HCT116 (cell line): ENCODE measurements at regions not wholly inside any gene's neighbourhood (a gene's known extent, or its start where the extent isn't known, plus 50 kb on each side); places are given as distances from the start of the nearest gene placed in this dataset.

Experiments used
- ATAC-seq: fragments of 200-7000 bp; cut with Tn5 transposase; 2 replicates; pipeline ENCODE4 v1.9.1; 2020; ENCODE audit warnings: mild to moderate bottlenecking, moderate library complexity
- BruUV-seq: library from RNA; stranded (reverse); fragments of 400-500 nt; replicated peaks from 2 replicates; lab custom pipeline; 2021; lab: Mats Ljungman, UMichigan
- CTCF ChIA-PET: fragments of 300-600 bp; sonication (Branson Sonifier 250); formaldehyde crosslinking; loops from one replicate; lab custom pipeline; 2021; ENCODE audit warnings: antibody characterized with exemption; lab: Charles Lee
- POLR2A ChIA-PET: fragments of 300-600, 350-600 bp; sonication (Branson Sonifier 250); formaldehyde crosslinking; loops from one replicate; lab custom pipeline; 2021; ENCODE audit warnings: antibody characterized with exemption; lab: Charles Lee
- RAD21 ChIA-PET, 2 experiments: fragments of 300-600 bp; sonication (Branson Sonifier 250); formaldehyde crosslinking; loops; one replicate each; lab custom pipeline; 2023; ENCODE audit warnings: low total read pairs in 2 of 2; ENCODE audit not compliant: uncharacterized antibody in 2 of 2, unreplicated experiment in 2 of 2, low non-redundant PET in 1 of 2; lab: Charles Lee
- DNase-seq: peaks from one replicate; pipeline ENCODE4 v3.0.0-alpha.2; 2010; ENCODE audit warnings: low read depth, low spot score
- H2AFZ ChIP-seq: fragments of 200-600 bp; shearing (Covaris generic), sonication (generic); 2 replicates; pipeline ENCODE4 v1.6.1; 2017; ENCODE audit warnings: low read depth, mixed run types, mixed read lengths, antibody characterized with exemption, low read length; ENCODE audit not compliant: poor library complexity, severe bottlenecking
- H3K27ac ChIP-seq: 2 replicates; pipeline ENCODE4 v1.5.1; 2012; ENCODE audit warnings: low read depth, low read length
- H3K27me3 ChIP-seq: fragments of 200-600 bp; sonication (generic); 2 replicates; pipeline ENCODE4 v1.6.1; 2016; ENCODE audit warnings: mixed run types, low read length, mixed read lengths; ENCODE audit not compliant: insufficient read depth
- H3K36me3 ChIP-seq, 2 experiments: fragments of 200-500 bp in 1 of 2; fragments of 200-600 bp in 1 of 2; sonication (Bioruptor generic) in 1 of 2; sonication (generic) in 1 of 2; 2 replicates each; pipeline versions ENCODE4 v1.5.1 to v1.6.1; 2014 to 2016; ENCODE audit warnings: low read length in 2 of 2, inconsistent platforms in 1 of 2, mixed read lengths in 1 of 2, mixed run types in 1 of 2; ENCODE audit not compliant: insufficient read depth in 2 of 2, control insufficient read depth in 1 of 2
- H3K4me1 ChIP-seq, 2 experiments: fragments of 200-600 bp in 1 of 2; sonication (generic) in 1 of 2; 2 replicates each; pipeline versions ENCODE4 v1.5.1 to v1.6.1; 2012 to 2017; ENCODE audit warnings: low read length in 2 of 2, inconsistent platforms in 1 of 2, mild to moderate bottlenecking in 1 of 2, mixed read lengths in 1 of 2, mixed run types in 1 of 2, moderate library complexity in 1 of 2; ENCODE audit not compliant: insufficient read depth in 2 of 2, control insufficient read depth in 1 of 2
- H3K4me2 ChIP-seq: fragments of 200-600 bp; sonication (generic); 2 replicates; pipeline ENCODE4 v1.6.1; 2017; ENCODE audit warnings: mixed run types, low read length, mixed read lengths
- H3K4me3 ChIP-seq, 2 experiments: fragments of 200-600 bp in 1 of 2; sonication (generic) in 1 of 2; replicated peaks in 1 of 2; 2 replicates each; pipeline ENCODE4 v1.5.1; 2011 to 2016; ENCODE audit warnings: low read length in 2 of 2, control low read depth in 1 of 2, low read depth in 1 of 2, mild to moderate bottlenecking in 1 of 2, mixed read lengths in 1 of 2, mixed run types in 1 of 2
- H3K79me2 ChIP-seq: fragments of 200-600 bp; sonication (generic); 2 replicates; pipeline ENCODE4 v1.6.1; 2017; ENCODE audit warnings: mild to moderate bottlenecking, mixed run types, low read length, moderate library complexity, mixed read lengths; ENCODE audit not compliant: insufficient read depth
- H3K9ac ChIP-seq: fragments of 200-600 bp; sonication (generic); 2 replicates; pipeline ENCODE4 v1.6.1; 2016; ENCODE audit warnings: low read length, mixed read lengths
- H3K9me2 ChIP-seq: fragments of 200-600 bp; sonication (generic), shearing (Covaris generic); 2 replicates; pipeline ENCODE4 v1.6.1; 2017; ENCODE audit warnings: mixed run types, mild to moderate bottlenecking, moderate library complexity; ENCODE audit not compliant: insufficient read depth
- H3K9me3 ChIP-seq, 2 experiments: fragments of 200-500 bp in 1 of 2; fragments of 200-600 bp in 1 of 2; sonication (Bioruptor generic) in 1 of 2; sonication (generic) in 1 of 2; 2 replicates each; pipeline ENCODE4 v1.6.1; 2014 to 2017; ENCODE audit warnings: low read length in 2 of 2, mixed read lengths in 2 of 2, inconsistent platforms in 1 of 2, low read depth in 1 of 2, mild to moderate bottlenecking in 1 of 2, mixed run types in 1 of 2, moderate library complexity in 1 of 2; ENCODE audit not compliant: control insufficient read depth in 1 of 2, insufficient read depth in 1 of 2
- H4K20me1 ChIP-seq: fragments of 200-600 bp; sonication (generic), shearing (Covaris generic); 2 replicates; pipeline ENCODE4 v1.6.1; 2017; ENCODE audit warnings: mixed run types, mild to moderate bottlenecking, moderate library complexity; ENCODE audit not compliant: insufficient read depth
- CBX3 ChIP-seq: IDR thresholded peaks from 2 replicates; pipeline ENCODE4 v1.6.1; 2012; ENCODE audit warnings: low read depth
- CEBPB ChIP-seq: IDR thresholded peaks from 2 replicates; pipeline ENCODE4 v1.6.1; 2012; ENCODE audit warnings: low read depth
- EGR1 ChIP-seq: IDR thresholded peaks from 2 replicates; pipeline ENCODE4 v1.6.1; 2012; ENCODE audit warnings: low read depth
- ELF1 ChIP-seq: IDR thresholded peaks from 2 replicates; pipeline ENCODE4 v1.6.1; 2012; ENCODE audit warnings: low read depth, borderline replicate concordance
- EZH2 ChIP-seq: fragments of 200-600 bp; sonication (generic); IDR thresholded peaks from 2 replicates; pipeline ENCODE4 v1.6.1; 2017; ENCODE audit warnings: antibody characterized with exemption, mixed run types
- EZH2phosphoT487 ChIP-seq: fragments of 200-600 bp; IDR thresholded peaks from 2 replicates; pipeline ENCODE4 v1.6.1; 2018; ENCODE audit warnings: antibody characterized with exemption, borderline replicate concordance
- JUND ChIP-seq: IDR thresholded peaks from 2 replicates; pipeline ENCODE4 v1.6.1; 2012
- POLR2A ChIP-seq: IDR thresholded peaks from 2 replicates; pipeline ENCODE4 v1.7.0; 2011; ENCODE audit warnings: borderline replicate concordance; ENCODE audit not compliant: insufficient read depth, insufficient read length; ENCODE audit errors: extremely low read depth
- POLR2AphosphoS5 ChIP-seq: IDR thresholded peaks from 2 replicates; pipeline ENCODE4 v1.6.1; 2011; ENCODE audit warnings: mild to moderate bottlenecking, low read depth, low read length, moderate library complexity
- SP1 ChIP-seq: IDR thresholded peaks from 2 replicates; pipeline ENCODE4 v1.6.1; 2012; ENCODE audit warnings: low read depth
- TCF7L2 ChIP-seq: IDR thresholded peaks from 2 replicates; pipeline ENCODE4 v1.7.0; 2011; ENCODE audit warnings: borderline replicate concordance, inconsistent platforms; ENCODE audit not compliant: insufficient read depth, insufficient read length; ENCODE audit errors: extremely low read depth
- YY1 ChIP-seq: IDR thresholded peaks from 2 replicates; pipeline ENCODE4 v1.6.1; 2011; ENCODE audit warnings: low read length, low read depth, moderate library complexity, mild to moderate bottlenecking; ENCODE audit not compliant: insufficient replicate concordance; ENCODE audit errors: extremely low read depth
- ZNF274 ChIP-seq: fragments of 200-500 bp; sonication (Bioruptor generic); IDR thresholded peaks from 2 replicates; pipeline ENCODE4 v1.6.1; 2014; ENCODE audit warnings: mild to moderate bottlenecking, low read depth, low read length, inconsistent platforms
- intact Hi-C: fragments of 100-400 bp; cut with micrococcal nuclease; formaldehyde crosslinking; loops from 2 replicates; pipeline ENCODE4 v1.10.0; 2022
- TF ChIP-seq, protein P1 (sequence below): IDR thresholded peaks from 2 replicates; pipeline ENCODE4 v1.6.1; 2012
- TF ChIP-seq, protein P2 (sequence below), 3 experiments: fragments of 200-600 bp in 1 of 3; sonication (generic) in 1 of 3; IDR thresholded peaks in 2 of 3; conservative IDR thresholded peaks in 1 of 3; 2 replicates each; pipeline ENCODE4 v1.5.1; 2012 to 2017; ENCODE audit warnings: low read depth in 2 of 3, low read length in 2 of 3, antibody characterized with exemption in 1 of 3, borderline replicate concordance in 1 of 3, control low read depth in 1 of 3, mild to moderate bottlenecking in 1 of 3, mixed read lengths in 1 of 3, mixed run types in 1 of 3, moderate library complexity in 1 of 3; ENCODE audit not compliant: insufficient read depth in 1 of 3
- TF ChIP-seq, protein P3 (sequence below): IDR thresholded peaks from 2 replicates; pipeline ENCODE4 v1.6.1; 2012; ENCODE audit warnings: low read depth

DNA sequence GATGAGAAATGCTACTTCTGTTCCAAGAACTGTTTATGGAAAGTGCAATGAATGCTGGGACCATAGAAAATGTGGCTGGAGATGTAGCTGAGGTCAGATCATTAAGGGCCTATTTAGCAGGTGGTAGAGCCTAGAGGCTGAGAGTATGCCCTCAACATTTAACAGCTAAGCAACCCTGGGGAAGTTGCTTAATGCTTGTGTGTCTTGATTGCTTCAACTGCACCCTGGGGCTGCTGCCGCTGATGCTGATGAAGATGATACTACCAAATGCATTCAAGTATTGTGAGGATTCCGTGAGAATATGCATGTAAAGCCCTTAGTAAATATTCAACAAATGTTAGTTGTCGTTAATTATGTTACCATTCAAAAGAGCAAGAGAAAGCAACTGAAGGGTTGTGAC is 273.2 kb downstream of the BCL11A start:
- peaks cover 9% of the 10 kb centered on the region for H3K27me3 ChIP-seq
- no peaks in the 10 kb centered on the region for H3K79me2 ChIP-seq
- no peaks in the 10 kb centered on the region for H4K20me1 ChIP-seq
- H3K9me2 ChIP-seq, result no peaks in the 10 kb centered on the region
- H3K4me3 ChIP-seq, result no peak overlapping the region
- RAD21 ChIA-PET, result no interaction called here
- no peaks in the 10 kb centered on the region for H3K4me1 ChIP-seq
- ATAC-seq (no peak), DNase-seq (no peak)
- H3K4me2 ChIP-seq, result no peak overlapping the region
- intact Hi-C loops, result no loop called here
- no peak overlapping the region for H3K9ac ChIP-seq
- H3K9me3 ChIP-seq, result peaks cover 0 to 2% of the 10 kb centered on the region in 2 experiments; a peak in 1 of 4 replicates
- no TSS peak for BruUV-seq
- no peak for TF ChIP-seq EGR1
- TF ChIP-seq, protein P1, sequence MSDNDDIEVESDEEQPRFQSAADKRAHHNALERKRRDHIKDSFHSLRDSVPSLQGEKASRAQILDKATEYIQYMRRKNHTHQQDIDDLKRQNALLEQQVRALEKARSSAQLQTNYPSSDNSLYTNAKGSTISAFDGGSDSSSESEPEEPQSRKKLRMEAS, result no peak
- no peak for TF ChIP-seq CEBPB
- TF ChIP-seq ELF1, result no peak
- no peak for TF ChIP-seq SP1
- no peak for TF ChIP-seq ZNF274
- no peak for TF ChIP-seq CBX3
- no peak for TF ChIP-seq YY1
- H2AFZ ChIP-seq, result no peak overlapping the region
- CTCF ChIA-PET, result no interaction called here
- POLR2A ChIA-PET, result interaction anchor here (0.6 kb wide), 1 partner anchor 1820 kb away, joined by 3 read pairs; no protein-coding TSS in a partner anchor
- no peak overlapping the region for H3K27ac ChIP-seq
- no peaks in the 10 kb centered on the region for H3K36me3 ChIP-seq

GRCh38 chr2:60278906-60279305 is 274.5 kb downstream of the BCL11A start:
- ChIA-PET CTCF (no interaction called here), RAD21 (no interaction called here)
- no peak for DNase-seq
- TF ChIP-seq ELF1 (no peak), TCF7L2 (no peak), EZH2phosphoT487 (no peak), POLR2A (no peak), CBX3 (no peak), JUND (no peak), EZH2 (no peak), ZNF274 (no peak), CEBPB (no peak), SP1 (no peak), POLR2AphosphoS5 (no peak)
- TF ChIP-seq, protein P2, sequence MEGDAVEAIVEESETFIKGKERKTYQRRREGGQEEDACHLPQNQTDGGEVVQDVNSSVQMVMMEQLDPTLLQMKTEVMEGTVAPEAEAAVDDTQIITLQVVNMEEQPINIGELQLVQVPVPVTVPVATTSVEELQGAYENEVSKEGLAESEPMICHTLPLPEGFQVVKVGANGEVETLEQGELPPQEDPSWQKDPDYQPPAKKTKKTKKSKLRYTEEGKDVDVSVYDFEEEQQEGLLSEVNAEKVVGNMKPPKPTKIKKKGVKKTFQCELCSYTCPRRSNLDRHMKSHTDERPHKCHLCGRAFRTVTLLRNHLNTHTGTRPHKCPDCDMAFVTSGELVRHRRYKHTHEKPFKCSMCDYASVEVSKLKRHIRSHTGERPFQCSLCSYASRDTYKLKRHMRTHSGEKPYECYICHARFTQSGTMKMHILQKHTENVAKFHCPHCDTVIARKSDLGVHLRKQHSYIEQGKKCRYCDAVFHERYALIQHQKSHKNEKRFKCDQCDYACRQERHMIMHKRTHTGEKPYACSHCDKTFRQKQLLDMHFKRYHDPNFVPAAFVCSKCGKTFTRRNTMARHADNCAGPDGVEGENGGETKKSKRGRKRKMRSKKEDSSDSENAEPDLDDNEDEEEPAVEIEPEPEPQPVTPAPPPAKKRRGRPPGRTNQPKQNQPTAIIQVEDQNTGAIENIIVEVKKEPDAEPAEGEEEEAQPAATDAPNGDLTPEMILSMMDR (IDR thresholded peaks at IDR 0.05 in 2 of 3, conservative IDR thresholded peaks at IDR 0.05 in 1 of 3; ENCODE audit: borderline replicate concordance in 1 of 3, insufficient read depth in 1 of 3, low read depth in 2 of 3, low read length in 2 of 3), result no peak
- TF ChIP-seq, protein P3, sequence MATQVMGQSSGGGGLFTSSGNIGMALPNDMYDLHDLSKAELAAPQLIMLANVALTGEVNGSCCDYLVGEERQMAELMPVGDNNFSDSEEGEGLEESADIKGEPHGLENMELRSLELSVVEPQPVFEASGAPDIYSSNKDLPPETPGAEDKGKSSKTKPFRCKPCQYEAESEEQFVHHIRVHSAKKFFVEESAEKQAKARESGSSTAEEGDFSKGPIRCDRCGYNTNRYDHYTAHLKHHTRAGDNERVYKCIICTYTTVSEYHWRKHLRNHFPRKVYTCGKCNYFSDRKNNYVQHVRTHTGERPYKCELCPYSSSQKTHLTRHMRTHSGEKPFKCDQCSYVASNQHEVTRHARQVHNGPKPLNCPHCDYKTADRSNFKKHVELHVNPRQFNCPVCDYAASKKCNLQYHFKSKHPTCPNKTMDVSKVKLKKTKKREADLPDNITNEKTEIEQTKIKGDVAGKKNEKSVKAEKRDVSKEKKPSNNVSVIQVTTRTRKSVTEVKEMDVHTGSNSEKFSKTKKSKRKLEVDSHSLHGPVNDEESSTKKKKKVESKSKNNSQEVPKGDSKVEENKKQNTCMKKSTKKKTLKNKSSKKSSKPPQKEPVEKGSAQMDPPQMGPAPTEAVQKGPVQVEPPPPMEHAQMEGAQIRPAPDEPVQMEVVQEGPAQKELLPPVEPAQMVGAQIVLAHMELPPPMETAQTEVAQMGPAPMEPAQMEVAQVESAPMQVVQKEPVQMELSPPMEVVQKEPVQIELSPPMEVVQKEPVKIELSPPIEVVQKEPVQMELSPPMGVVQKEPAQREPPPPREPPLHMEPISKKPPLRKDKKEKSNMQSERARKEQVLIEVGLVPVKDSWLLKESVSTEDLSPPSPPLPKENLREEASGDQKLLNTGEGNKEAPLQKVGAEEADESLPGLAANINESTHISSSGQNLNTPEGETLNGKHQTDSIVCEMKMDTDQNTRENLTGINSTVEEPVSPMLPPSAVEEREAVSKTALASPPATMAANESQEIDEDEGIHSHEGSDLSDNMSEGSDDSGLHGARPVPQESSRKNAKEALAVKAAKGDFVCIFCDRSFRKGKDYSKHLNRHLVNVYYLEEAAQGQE, result no peak

More at GRCh38 chr2:60278906-60279305, 274.5 kb downstream of the BCL11A start:
- no peak for ATAC-seq
- Histone ChIP-seq H3K79me2 (no peaks in the 10 kb centered on the region), H3K4me3 (no peak overlapping the region), H3K36me3 (no peaks in the 10 kb centered on the region), H3K9me2 (no peaks in the 10 kb centered on the region), H2AFZ (no peak overlapping the region), H3K9me3 (peaks cover 0 to 10% of the 10 kb centered on the region in 2 experiments; a peak in 1 of 4 replicates), H3K27me3 (peaks cover 9% of the 10 kb centered on the region), H3K9ac (no peak overlapping the region), H3K4me2 (no peak overlapping the region), H4K20me1 (no peaks in the 10 kb centered on the region), H3K4me1 (no peaks in the 10 kb centered on the region), H3K27ac (no peak overlapping the region)
- POLR2A ChIA-PET, result no interaction called here
- BruUV-seq, result no TSS peak
- intact Hi-C loops, result no loop called here
